Stimulated activated CD4-positive, alpha-beta T cell treated with anti-CD3 and anti-CD28 coated beads, Interleukin-12 subunit alpha, Interleukin-12 subunit beta, amount 100 ng/mL, for 48 hours (primary cell): ENCODE measurements at regions not wholly inside any gene's neighbourhood (a gene's known extent, or its start where the extent isn't known, plus 50 kb on each side); places are given as distances from the start of the nearest gene placed in this dataset.

Experiments used
- DNase-seq, 3 donors: peaks; one replicate each; pipeline ENCODE4 v3.0.0-alpha.2; 2020; ENCODE audit warnings: low read depth in 2 of 3, low spot score in 1 of 3

DNA sequence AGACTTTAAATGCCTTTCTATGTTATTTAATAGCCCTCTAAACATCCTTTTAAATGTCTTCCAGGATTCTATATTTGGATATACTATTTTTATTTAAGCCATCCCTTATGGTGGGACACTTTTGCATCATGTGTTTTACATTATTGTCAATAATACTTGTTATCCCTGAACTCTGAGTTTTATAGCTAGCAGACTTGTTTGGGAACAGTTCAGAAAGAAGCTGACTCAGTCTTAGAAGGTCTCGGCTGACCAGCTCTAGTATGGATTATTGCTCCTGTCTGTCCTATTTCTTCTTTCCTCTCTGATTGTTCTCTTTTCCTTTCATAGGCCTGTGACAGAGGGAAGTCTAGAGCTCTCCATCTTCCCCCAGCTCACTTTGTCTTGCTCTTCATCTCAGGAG lies 77.3 kb upstream of the CXCR4 start:
- no peak for DNase-seq

DNA sequence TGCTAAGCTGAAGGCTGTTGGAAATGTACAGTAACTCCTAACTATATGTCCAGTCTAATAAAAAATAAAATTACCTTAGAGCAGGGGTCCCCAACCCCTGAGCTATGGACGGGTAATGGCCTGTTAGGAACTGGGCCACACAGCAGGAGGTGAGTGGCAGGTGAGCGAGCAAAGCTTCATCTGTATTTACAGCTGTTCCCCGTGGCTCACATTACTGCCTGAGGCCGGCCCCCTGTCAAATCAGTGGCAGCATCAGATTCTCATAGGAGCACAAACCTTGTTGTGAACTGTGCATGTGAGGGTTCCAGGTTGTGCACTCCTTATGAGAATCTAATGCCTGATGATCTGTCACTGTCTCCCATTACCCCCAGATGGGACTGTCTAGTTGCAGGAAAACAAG lies 73.1 kb upstream of the CXCR4 start:
- no peak for DNase-seq

DNA sequence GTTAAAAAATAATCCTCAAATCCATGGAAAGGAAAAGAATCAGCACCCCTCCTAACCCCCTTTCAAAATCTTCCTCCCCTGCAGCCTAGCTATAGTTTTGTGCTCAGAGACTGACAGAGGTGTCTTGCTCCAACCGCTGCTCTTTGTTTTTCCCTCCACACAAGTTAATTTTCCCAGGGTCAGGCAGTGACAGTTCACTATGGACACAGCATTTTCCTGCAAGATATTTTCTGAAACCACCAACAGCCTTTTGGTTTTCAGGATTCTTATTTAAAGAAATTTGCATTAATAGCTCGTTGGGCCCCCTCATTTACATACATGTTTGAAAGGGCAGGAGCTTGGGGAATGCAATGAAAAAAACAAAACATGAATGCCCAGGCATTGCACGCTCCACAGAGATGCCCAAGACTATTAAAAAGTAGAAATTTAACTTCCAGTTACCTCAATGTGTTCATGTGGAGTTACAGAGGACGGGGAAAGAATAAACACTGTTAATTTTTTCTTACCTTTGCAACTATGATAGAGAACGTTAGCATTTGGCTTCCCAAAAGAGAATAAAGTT lies 71.4 kb upstream of the CXCR4 start:
- DNase-seq, result no peak

DNA sequence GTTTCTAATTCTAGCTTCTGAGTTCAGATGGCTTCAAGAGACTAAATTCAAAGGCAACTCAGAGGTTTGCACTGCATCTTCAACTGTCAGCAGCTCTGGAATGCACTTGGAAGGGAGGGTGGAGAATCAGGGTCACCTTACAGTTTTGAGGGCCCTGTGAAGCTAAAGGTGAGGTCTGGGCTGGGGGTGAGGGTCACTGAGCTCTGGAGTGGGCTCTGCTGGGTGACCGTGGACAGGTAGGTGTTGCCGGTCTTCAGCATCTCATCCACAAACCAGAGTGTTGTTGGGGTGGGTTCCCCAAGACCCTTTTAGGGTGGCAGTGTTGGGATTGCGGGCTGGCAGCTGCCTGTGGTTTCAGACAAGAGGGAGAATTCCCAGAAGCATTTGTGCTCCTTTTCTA lies 70.1 kb upstream of the CXCR4 start:
- DNase-seq, result no peak

DNA sequence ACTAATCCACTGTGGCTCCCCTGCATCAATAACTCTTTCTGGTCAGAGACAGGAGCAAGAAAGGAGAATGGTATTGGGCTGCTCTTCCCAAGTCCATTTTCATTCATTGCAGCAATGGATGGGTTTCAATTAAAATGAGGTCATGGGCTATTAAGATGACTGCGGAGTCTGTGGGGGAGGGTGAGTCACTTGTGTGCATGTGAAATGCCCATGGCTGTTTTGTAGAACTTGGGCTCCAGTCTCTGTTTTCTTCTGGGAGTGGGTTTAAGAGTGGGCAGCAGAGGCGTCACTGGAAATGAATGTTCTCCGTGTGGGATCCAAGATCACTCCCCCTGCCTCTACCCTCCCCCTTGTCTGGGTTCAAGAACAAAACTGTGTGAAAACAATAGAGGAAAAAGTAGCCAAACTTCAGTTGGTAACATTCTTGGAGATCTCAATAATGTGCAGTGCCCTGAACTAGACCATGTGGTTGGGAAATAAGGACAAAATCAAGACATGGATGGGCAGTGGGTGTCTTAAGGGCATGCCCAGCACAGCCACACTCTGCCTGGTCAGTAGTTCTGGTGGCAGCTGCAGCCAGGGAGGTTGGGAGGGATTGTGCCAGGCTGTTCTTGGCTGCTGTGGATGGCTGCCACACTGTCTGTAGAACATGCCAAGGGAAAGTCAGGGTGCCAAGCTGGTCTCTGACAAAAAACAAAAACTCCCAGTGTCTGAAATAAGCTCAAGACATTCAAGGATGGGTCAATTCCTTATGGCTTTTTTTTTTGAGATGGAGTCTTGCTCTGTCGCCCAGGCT lies 68.2 kb upstream of the CXCR4 start:
- no peak for DNase-seq

DNA sequence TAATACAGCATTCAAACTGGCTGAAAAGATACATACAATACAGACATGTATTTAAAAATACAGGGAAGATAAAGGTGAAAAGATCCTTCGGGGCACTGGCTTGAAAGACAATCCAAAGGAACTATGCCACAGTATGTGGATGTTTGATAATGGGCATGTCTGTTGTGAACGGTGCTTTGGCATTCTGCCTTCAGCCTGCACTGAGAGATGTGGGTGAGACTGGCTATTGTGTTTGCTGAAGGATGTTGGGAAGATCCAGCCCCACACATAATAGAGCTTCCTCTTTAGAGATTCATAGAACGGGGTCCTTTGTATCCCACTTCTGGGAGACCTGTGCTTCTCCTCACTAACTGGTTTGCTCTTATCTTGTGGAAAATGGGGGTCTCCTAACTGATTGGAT lies 65.1 kb upstream of the CXCR4 start:
- DNase-seq, result no peak

DNA sequence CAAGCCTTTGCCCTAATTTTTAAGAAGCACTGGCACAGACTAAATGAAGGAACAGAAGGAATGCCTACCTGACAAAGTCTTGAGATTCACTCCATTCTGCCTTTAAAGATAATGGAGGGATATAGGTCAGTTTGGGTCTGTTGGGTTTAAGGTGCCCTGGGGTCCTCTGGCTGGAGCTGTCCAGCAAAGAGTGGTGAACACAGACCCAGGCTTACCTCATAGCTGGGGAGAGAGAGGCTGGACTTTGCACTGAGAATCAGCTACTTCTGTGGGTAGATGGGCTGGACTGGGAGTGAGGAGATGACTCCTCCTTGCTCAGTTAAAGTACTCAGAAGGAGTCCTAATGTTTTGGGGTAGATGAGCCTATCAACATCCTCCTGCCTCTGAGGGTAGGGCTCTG lies 64.4 kb upstream of the CXCR4 start:
- DNase-seq, result no peak

DNA sequence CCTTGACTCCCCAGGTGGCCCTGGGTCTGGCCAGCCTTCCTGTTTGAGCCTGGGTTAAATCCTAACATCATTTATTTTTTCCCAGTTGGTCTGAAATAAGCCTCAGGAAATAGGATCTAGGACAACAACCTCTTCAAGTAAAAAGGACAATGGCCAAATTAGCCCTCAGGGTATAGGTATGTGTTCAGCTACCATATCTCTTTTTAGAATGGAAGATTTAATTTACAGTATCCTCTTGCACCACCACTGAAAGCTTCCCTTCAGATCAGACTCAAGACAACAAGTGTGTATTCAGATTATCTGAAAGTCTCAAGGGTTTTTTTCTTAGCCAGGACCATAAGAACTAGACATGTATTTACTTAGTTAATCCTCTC lies 61.6 kb upstream of the CXCR4 start:
- no peak for DNase-seq

DNA sequence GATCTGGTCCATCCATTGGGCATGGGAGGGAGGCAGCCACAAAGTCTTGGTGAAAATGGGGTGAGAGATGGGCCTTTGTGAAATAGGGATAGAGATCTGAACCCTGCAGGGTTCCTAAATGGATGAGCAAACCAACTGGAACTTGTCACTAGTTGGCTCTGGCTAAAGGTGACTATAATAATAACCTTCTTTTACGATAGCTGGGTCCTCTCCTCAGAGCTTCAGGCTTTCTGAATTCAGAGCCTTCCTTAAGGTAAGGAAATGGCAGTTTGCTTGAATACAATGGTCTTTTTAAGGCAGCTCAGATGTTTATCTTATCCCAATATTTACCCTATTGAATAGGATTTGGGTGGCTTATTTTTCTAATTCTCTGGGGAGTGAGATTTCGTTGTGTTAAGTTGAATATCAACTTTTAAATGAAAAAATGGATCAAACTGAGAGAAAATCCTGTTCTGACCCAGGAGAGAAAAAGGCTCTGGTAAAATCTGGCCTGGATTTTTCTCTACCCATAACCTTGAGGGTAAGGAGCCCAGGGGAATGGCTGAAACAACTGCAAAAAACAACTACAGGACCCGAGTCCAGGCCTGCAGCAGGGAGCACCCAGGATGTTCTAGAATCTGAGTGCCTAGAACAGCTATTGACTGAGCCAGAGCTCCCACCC lies 61.1 kb upstream of the CXCR4 start:
- no peak for DNase-seq

DNA sequence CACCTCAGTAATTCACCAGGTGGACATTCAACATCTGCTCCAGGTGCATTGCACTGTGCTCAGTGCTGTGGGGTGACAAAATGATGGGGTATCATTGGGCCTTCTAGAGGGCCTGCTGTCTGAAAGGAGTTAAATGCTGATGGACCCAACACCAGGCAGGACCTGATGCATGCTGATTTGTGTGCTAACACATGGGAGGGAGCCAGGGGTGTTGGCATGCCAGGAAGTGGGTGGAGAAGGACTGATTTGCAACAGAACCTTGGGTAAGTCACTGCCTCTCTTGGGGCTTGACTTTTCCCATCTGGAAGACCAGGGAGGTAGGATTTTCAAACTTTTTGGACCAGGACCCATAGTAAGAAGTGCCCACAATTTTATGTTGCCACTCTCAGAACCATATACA lies 57.9 kb upstream of the CXCR4 start:
- no peak for DNase-seq

DNA sequence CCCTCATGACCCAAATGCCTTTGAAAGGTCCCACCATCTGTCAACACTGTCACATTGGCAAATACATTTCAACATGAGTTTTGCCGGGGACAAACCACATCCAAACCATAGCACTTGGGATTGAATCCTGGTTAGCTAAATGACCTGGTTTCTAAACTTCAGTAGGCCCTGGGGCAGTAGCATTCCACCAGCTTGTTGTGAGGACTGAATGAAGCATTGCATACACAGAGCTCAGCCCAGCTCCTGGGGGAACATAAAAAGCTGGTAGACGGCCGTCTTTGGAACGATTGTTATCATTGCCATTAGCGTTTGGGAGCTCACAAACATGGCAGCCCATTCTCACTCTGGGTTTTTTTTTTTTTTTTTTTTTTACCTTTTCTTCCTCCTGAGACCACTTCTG lies 57.5 kb upstream of the CXCR4 start:
- DNase-seq, result no peak

DNA sequence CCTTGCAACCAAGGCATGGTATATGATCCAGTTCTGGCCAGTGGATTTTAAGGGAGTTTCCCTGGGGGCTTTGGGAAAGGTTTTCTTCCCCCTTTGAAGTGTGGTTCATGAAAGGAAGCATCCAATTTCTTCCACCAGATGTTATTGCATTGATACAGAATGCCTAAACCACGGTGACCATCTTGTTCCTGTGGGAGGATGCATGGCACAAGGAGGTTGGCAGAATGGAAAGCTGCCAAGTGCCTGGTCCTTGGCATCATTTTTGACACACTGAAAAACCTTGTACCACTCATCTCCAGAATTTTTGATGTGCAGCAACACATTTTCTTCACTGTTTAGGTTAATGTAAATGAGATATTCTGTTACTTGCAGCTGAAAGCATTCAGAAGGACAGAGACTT lies 55.2 kb upstream of the CXCR4 start:
- DNase-seq, result no peak

DNA sequence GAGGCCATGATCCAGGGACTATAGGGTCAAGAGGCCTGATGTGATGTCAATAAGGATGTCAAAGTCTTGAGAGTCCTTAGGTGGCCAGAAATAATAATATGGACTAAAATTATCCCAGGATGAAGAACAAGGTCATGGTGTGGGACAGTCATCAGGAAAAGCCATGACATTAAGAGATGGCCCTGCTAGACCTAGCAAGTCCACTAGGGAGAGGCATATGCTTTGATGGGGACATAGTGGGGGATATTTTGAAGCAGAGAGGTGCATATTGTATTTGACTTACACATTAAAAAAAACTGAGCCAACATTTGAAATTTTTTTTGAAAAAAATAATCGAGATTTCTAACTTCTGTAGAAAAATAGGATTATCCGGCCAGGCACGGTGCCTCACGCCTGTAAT lies 53.3 kb upstream of the CXCR4 start:
- no peak for DNase-seq

DNA sequence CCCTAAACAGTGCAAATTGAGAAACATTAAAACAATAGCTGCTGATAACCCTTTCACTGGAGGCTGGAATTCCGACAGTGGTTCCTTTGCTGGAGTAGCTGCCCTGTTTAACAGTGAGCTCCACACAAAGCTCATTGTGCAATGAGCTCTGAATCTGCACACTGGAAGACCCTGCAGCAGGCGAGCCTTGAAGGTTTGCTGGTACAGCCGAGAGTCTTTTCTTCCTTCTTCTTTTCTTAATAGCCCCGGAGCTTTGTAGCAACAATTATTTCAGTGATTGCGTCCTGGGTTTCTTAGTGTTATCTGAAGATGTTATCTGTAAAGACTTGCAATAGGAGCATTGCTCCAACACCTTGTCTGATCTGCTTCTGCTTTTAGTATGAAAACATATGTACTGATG lies 50.8 kb upstream of the CXCR4 start:
- no peak for DNase-seq

DNA sequence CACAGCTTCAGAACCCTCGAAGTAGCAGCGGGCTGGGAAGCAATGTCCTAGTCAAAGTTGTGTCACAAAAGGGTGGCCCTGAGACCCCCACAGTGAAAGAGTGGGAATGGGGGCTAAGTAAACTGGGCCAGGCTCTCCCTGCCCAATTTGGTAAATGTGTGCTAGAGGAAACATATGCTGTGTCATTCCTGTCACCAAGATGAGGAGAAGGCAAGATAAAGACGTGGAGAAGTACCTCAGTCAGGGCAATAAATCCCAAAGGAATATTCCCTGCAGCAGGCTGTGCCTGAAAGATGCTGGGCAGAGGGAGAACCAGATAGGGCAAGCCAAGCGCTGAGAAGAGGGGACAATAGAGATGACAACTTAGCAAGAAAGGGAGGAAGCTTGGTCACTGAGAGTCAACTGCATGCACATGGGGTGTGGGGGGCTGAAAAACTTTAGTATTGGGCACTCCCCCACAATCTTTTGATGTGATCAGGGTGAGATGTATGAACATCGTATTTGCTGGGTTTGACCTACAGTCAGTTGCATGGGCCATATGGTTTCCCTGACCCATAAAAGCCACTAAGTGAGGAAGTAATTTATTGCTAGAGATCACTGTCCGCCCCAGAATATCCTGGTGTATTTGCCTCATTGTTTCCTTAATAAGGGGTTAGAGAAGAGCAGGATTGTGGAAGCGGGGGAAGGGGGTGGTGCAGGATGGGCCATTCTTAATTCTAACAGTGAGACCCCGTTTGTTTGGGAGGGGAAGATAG lies 49.9 kb upstream of the CXCR4 start:
- no peak for DNase-seq
